Stimulated activated CD8-positive, alpha-beta memory T cell treated with anti-CD3 and anti-CD28 coated beads, Interleukin-15, amount 100 ng/mL, for 24 hours (primary cell): ENCODE measurements at regions not wholly inside any gene's neighbourhood (a gene's known extent, or its start where the extent isn't known, plus 50 kb on each side); places are given as distances from the start of the nearest gene placed in this dataset.
"Not testable (repeated sequence)": the region's sequence is repeated elsewhere in the genome, so short reads cannot be mapped to it uniquely, and the experiment has no call there.

Experiments
- DNase-seq: peaks from one replicate; pipeline ENCODE4 v3.0.0-alpha.2; 2020; ENCODE audit warnings: low read depth

- DNase-seq: no peak
Observed at GRCh38 chr5:147084702-147085101, 150.1 kb upstream of the STK32A start.

DNA sequence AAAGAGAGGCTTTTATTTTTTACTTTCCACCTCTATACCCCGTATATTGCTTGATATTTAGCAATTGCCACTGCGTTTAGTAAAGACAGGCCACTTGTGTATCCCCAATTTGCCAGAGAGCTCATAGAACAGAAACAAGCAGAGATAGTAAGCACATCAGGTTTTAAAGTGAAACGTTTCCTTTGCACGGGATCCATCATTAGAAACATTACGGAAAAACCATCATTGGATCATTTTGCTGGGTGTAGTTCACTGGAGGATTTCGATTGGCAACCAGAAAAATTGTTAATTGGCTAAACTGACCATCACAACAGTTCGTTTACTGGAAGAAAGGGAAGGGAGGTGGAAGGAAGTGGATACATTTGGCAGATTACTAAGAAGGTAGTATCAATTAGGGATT is 149.4 kb upstream of the STK32A start:
- DNase-seq: no peak

GRCh38 chr5:147092044-147092443 is 142.8 kb upstream of the STK32A start:
- no peak for DNase-seq

GRCh38 chr5:147093138-147093537 is 141.7 kb upstream of the STK32A start:
- no peak for DNase-seq

GRCh38 chr5:147095740-147096139 is 139.1 kb upstream of the STK32A start:
- DNase-seq: no peak

DNA sequence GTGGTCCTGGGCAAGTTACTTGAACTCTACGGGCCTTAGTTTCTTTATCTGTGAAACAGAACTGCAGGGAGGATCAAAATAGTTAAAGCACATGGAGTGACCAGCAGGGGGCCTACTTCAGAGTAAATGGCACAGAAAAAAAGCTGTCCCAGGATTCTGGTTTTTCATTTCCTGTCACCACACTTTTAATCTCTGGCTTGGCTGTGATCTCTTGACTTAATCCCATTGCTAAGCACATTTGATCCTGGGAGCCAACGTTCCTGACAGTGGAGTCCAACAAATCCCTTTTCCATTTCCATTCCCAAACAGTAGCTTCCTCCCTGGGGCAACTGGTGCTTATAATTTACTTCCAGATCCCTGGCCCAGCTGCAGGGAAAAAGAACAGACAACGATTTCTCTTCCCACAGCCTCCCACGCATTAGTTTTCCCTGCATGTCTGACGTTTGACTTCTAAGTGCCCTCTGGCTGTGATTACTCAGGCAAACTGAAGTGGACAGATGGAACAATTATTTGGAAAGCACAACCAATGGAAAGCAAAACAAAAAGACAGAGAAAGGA is 136.5 kb upstream of the STK32A start:
- no peak for DNase-seq

DNA sequence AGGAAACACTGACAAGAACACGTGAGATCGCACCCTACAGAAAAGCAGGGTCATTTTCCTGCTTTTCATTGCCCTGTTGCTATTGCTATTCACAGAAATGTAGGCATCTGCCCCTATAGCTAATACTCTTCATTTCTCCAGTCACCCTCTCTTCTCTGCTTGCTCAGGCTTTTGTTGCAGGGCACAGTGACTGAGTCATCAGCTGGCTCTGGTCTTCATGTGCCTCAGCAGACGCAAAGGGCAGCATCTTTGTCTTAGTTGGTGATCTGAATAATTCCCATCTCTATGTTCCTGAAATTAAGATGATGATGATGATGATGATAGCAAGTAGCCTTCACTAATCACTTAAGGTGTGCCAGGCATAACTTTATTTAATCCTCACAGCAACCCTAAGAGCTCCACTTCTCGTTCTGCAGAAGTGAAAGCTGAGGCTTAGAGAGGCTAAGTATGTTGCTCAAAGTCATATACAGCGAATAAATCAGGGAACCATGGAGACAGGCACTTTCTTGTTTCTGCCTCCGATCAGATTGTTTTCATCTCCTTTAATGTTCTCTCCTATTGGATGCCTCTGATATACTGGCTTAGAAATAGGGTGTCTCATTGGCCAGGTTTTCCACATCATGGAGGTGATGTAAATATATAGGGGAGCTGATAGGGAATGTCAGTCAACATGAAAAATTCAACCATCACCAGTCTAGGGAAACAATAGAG is 133.0 kb upstream of the STK32A start:
- DNase-seq: no peak

- DNase-seq: no peak
Observed at GRCh38 chr5:147112899-147113298, 121.9 kb upstream of the STK32A start.

DNA sequence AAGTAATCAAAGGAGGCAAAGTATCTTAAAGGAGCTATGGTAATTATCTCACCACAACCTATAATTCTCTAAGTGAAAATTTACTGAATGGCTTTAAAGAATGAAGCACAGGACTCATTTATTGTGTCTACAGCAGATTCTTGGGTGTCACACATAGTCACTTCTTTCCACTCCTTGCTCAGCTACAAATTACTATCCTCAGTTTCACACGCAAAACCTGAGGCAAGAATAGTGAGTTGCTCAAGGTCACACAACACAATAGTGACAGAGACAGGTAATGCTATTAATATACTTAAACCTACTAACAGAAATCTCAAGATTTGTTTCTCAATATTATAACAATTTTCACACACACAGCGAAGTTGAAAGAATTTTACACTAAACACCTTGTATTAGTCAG is 120.9 kb upstream of the STK32A start:
- no peak for DNase-seq

DNA sequence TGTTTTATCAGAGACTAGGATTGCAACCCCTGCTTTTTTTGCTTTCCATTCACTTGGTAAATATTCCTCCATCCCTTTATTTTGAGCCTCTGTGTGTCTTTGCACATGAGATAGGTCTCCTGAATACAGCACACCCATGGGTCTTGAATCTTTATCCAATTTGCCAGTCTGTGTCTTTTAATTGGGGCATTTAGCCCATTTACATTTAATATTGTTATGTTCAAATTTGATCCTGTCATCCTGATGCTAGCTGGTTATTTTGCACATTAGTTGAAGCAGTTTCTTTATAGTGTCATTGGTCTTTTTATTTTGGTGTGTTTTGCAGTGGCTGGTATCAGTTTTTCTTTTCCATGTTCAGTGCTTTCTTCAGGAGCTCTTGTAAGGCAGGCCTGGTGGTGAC is 95.1 kb upstream of the STK32A start:
- DNase-seq: not testable (repeated sequence)

GRCh38 chr5:147140558-147140957 is 94.3 kb upstream of the STK32A start:
- no peak for DNase-seq

GRCh38 chr5:147141580-147141979 is 93.2 kb upstream of the STK32A start:
- not testable (repeated sequence) for DNase-seq

DNA sequence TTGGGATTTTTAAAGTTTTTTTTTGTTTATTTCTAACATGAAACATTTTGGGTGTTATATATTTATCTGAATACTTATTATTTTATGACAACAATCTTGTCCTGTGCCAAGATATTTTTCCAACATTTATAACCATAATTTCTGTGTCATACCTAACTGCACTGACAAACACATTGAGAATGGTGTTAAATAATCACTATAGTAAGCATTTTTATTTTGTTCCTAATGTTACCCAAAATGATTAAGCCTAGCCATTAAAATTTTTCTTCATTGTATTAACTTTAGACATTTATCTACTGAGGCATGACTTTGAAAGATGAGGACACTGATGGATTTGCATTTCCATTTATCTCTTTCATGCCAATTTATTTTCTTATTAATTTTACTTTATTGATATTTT is 91.6 kb upstream of the STK32A start:
- no peak for DNase-seq

DNA sequence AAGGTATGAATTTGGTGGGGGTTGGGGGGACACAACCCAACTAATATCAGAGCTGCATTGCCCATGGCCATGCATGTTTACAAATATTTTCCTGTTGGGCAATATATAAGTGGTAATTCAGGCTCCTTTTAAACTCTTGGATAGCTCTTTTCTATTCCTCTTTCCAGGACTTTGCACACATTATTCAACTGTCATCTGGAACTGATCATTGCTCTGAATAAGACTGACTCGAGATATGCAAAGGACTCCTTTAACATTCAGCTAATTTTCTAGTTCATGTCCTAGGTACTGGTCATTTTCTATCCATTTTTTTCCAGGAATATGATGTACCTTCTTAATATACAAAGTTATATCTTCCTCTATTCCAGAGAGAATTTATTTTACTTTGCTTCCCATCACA is 89.5 kb upstream of the STK32A start:
- DNase-seq: no peak

- no peak for DNase-seq
Observed at GRCh38 chr5:147148715-147149114, 86.1 kb upstream of the STK32A start.

DNA sequence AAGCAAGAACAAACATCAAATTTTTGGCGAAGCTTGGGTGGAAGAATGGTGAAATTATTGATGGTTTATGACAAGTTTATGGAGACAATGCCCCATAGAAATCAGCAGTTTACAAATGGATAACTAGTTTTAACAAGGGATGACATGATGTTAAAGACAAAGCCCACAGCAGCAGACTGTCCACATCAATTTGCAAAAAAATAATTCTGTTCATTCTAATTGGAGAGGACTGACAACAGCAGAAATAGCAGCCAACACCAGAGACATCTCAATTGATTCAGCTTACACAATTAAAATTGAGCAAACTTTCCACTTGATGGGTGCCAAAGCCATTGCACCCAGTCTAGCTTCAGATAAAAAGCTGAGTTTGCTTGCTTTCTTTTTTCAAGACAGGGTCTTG is 82.7 kb upstream of the STK32A start:
- no peak for DNase-seq

GRCh38 chr5:147154809-147155208 is 80.0 kb upstream of the STK32A start:
- no peak for DNase-seq

GRCh38 chr5:147156012-147156411 is 78.8 kb upstream of the STK32A start:
- DNase-seq: no peak

DNA sequence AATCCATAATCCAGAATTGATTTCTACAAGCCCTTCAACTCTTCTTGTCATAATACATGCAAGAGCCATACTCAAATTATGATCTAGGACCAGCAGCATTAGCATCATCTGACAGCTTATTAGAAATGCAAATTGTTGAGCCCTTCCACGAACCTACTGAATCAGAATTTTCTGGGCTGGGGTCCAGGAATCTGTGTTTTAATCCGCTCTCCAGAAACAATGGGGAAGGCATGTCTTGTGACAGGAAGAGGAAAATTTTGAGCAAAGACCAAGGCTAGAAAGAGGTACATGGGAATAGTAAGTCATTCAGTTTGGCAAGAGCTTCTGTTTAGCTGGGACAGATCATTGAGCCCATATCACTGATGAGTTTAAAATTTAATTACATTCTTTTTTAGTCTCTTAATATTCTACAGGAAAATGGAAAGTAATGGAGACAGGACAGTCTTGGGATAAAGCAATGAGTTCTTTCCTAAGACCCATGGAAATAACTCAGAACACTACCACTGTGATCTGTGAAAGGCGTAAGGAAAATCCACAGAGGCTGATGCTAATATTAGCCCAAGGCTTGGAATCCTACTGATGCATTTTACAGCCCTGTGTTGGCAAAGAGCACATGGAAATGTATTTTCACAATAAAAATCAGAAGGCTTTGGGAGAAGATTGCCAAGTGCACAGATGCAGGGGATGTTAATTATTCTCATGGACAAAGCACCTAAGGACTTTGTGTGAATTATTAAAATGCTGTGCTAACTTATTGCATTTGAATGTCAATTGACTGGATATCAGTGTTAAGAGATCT is 73.7 kb upstream of the STK32A start:
- no peak for DNase-seq

DNA sequence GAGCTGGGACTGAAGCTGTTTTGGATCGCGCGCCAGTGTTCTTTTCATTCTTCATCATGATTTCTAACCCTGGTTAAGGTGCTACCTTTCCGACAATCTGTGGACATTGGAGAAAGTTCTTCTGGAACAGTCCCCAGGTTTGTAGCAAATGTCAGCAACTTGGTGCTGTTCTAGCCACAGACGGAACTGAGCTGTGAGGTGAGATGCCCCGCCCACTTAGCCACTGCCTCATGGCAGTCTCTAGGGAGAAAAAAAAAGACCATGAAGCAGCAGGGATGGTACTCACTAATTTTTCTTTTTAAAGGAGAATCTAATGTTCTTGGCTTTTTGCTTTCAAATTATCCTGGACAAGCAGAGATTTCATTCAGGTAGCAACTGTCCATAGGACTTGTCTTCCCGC is 72.1 kb upstream of the STK32A start:
- no peak for DNase-seq

- DNase-seq: no peak
Observed at GRCh38 chr5:147167529-147167928, 67.3 kb upstream of the STK32A start.

DNA sequence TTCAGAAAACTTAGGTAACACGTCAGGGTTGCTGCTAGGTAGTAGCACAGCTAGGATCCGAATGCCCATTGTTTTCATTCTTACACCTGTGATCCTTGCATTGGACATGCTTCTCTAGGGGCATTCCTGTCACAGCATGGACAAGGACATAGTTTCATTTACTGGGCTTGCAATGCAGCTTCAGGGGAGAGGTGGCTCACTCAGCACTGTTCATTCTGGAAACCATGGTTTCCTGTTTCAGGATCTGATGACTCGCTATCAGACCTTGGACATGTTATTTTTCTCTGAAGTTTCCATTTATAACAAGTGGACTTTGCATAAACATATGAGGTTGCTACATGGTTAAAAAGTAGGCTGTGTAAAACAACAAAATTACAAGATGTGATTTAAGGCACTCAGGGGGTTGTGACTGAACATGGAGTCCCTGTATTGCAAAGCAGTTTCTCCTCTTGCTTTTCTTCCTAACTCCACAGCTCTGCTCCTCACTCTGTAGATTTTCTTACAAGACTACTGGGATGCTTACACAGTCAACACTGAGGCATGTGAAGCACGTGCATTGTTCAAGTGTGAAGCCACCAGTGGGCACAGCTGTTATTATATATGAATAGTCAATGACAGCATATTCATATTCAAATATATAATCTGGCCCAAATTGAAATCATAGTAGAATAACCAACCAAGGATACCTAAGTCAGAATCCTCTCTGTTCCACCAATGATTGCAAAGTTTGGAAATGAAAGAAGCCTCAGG is 66.1 kb upstream of the STK32A start:
- DNase-seq: no peak

DNA sequence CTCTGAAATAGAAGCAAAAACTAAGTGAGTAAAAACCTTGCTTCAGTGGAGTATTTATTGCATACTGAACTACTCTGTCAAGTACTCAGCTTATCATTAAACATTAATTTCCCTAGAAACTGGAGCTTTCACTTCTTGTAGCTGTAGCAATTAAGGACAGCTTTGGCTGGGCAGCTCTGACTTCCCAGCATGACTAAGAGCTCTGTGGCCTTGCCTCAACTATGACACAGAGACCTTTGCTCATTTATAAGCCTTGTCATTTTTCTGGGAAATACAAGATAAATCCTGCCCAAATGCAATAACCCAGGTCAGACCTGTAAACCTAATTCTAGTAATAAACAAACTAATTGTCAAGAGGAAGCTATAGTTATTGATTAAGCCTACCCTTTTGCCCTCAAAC is 65.4 kb upstream of the STK32A start:
- no peak for DNase-seq
